Hematopoietic multipotent progenitor cell treated with erythropoietin and hydrocortisone succinate and interleukin-3 and kit ligand, for 17 days (in vitro differentiated cells): ENCODE measurements at regions not wholly inside any gene's neighbourhood (a gene's known extent, or its start where the extent isn't known, plus 50 kb on each side); places are given as distances from the start of the nearest gene placed in this dataset.
"Not testable (repeated sequence)": the region's sequence is repeated elsewhere in the genome, so short reads cannot be mapped to it uniquely, and the experiment has no call there.

Experiments
- DNase-seq: peaks from one replicate; pipeline ENCODE4 v3.0.0-alpha.2; 2015; ENCODE audit warnings: low spot score

DNA sequence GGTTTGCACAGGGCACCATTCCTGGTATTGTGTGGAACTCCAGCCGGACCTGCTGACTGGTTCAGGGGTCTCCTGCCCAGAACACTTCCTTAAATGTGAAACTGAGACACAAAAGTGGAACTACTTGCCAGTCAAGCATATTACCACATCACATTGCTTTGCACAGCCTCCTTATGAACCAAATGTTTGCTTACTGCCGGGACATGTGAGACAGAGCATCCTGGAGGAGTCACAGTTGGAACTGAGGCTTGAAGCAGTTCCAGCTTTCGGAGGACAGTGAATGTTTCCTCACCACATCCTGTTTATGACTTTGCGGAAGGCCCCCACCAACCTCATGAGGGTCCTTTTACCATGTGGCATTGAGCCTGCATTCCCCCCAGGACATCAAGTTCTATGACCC is 105.8 kb upstream of the ARHGAP42 start:
- no peak for DNase-seq

DNA sequence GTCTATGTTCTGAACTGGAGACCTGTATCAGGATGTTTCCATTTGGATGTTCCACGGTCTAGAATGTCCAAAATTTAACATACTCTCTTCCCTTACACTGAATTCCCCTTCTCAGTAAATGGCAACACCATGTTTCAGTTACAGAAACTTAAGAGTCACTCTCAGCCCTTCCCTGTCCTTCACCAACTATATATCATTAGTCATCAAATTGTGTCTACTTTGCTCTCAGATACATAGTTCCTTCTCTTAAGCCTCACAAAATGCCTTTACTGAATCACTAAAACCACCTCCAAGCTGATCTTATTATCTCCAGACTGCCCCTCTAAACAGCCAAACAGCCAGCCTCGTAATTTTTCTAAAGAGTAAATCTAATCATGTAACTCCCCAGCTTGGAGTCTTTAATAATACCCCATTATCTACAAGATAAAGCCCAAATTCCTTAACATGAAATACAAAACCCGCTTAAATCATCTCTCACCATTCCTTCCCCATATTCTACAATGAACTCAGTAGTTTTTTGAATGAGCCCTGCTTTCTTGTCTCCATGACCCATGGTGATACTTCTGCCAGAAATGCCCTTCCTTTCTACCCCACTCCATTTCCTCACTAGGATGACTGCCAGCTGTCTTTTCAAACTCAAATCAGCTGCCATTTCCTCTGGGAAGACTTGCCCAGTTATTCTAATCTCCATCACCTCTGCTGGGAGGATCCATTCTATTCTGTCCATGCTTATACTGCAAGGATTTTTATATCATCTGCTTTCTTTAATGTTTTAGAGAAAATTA is 102.7 kb upstream of the ARHGAP42 start:
- DNase-seq: no peak

DNA sequence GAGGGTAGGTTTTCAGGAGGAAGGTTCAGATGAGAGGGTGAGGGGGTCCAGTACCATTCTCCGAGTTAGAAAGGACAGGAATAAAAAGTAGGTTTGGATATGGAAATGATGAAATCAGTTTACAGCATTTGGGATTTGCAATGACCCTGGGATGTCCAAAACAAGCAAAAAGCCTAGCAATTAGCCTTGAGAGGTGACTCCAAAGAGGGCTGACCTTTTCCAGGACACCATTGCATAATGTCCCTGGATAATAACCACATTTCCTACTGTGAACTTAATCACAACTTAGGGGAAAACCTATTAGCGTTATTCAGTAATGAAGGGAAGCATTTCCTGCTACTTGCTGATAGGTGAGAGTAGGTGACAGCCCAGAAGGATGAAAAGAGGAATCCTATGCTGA is 101.4 kb upstream of the ARHGAP42 start:
- no peak for DNase-seq

DNA sequence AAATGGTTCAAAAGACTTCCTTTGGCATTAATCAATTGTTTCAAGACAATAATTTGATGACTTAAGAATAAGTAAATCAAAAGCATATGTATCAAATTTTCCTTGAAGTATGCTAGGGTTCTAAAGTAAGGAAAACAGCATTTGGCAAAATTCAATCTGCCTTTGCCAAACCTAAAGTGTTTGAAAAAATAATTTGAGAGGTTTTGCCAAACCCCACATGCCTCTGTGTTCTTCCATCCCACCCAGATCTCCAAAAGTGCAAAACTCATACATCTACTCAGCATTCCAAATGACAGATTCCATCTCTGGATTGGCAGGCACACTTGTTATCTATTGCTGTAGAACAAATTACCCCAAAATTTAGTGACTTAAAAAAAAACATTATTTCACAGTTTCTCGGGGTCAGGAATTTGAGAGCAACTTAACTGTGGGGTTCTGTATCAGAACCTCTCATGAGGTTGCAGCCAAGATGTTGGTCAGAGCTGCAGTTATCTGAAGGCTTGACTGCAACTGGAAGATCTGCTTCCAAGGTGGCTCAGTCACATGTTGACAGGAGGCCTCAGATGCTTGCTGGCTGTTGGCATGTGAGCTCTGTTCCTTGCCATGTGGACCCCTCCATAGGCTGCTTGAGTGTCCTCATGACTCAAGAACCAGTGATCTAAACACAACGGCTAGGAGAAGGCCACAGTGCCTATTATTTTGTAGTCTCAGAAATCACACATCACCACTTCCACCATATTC is 100.6 kb upstream of the ARHGAP42 start:
- DNase-seq: no peak

DNA sequence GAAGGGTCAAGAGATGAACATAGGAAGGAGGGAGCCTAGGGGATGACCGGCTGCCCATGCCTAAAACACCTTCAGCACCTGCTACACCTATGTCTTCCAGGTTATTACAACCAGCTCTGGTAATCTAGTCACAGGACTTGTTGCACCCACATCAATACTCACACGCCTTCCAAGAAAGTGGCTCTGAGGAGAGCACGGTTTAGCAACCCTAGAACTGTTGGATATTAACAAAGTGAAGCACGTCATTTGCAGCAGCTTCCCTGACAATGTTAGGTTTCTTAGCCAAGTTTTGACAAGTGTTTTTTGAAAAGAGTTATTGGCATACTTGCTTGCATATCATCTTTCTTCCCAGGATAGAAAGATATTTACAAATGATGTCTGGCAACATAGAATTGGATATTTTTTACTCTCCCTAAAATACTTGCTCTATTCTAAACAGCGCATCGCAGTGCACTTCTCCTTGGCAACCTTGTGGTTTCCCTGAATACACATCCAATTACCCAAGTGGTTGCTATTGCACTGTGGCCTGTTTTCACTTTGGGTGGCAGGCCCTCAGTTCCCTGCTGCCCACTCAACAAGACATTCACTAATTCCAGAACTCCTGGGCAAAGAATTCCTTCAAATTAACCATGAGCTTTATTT is 94.3 kb upstream of the ARHGAP42 start:
- DNase-seq: no peak

DNA sequence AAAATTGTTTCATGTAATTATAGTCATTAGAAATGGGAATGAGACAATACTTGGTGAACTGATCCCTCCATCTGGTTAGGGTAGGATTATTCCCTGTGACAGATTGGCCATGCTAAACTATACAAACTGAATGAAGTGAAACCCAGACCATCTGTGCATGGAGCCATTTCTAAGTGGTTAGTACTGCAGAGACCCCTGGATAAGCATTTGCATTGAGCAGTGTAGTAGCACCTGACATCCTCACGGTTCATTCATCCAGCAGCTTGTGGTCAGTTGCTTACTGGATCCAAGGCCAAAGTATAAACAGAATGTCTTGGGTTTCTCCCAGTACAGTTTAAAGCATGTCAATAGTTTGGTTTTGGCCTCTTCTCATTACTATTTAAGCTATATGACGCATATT is 93.8 kb upstream of the ARHGAP42 start:
- DNase-seq: no peak

DNA sequence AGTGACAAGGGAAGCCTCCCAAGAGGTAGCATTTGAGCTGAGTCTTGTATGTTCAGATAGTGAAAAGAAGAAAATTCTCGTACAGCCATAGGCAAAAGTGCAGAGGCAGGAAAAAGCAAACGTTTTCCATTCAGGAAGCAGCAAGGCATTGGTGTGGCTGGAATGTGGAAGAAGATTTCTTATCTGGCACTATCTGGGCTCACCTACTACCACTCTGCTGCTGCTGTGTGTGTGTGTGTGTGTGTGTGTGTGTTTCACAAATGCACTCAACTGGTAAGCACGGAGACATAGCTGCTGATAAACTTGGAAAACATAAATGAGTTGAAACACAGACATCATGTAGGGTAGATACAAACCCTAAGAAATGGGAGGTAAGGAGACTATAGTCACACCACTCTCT is 92.8 kb upstream of the ARHGAP42 start:
- DNase-seq: no peak

DNA sequence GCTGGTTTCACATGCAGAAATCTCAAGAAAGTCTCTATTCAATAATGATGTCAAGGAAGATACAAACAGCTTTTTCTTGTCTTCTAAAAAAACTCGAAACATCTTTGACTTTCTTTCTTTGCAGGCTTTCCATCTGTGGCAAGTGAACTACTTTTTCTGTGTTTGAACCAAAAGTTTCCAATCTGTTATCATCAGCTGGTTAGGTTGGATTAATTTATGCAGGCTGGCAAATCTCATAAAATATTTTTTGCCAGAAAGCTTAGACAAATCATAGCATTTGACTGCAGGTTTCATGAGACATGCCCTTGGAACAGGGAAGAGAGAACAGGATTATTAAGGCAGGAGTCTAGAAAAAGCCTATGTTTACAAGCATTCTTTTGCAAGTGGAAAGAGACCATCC is 86.1 kb upstream of the ARHGAP42 start:
- DNase-seq: no peak

DNA sequence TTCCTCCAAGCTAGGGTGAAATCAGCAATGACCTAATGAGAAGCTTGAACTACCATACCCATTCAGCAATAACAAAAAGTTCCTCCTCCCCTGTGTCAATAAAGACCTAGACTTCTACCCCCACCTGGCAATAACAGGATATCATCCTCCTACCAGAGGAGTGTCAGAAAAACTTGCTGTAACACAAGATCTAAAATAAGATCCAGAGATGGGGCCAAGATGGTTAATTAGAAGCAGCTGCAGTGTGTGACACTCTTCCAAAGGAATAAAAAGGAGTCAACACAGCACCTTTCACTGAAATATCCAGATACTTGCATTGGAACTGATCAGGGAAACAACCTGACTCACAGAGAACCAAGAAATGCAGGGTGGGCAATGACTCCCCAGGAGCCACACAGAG is 84.4 kb upstream of the ARHGAP42 start:
- DNase-seq: no peak

DNA sequence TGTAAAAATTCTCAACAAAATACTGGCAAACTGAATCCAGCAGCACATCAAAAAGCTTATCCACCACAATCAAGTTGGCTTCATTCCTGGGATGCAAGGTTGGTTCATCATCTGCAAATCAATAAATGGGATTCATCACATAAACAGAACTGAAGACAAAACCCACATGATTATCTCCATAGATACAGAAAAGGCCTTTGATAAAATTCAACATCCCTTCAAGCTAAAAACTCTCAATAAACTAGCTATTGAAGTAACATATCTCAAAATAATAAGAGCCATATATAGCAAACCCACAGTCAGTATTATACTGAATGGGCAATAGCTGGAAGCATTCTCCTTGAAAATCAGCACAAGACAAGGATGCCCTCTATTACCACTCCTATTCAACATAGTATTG is 79.3 kb upstream of the ARHGAP42 start:
- DNase-seq: not testable (repeated sequence)

DNA sequence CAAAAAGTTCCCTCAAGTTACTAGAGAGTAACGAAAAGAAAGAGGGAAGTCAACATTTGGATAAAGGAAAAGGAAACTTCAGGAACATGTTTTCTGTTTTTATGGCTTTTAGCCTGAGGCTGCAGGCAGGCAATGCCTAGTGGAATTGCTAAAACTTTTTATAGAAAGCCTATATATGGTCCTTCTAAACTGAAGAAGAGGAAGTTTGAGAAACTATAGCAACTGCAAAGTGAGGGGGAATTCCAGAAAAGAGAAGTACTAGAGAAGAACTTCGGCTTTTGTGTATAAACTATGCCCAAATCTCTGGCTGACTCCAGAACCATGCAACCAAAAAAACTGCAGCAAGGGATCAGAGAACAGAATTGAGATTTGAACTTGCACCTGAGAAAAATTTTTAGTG is 74.3 kb upstream of the ARHGAP42 start:
- no peak for DNase-seq

DNA sequence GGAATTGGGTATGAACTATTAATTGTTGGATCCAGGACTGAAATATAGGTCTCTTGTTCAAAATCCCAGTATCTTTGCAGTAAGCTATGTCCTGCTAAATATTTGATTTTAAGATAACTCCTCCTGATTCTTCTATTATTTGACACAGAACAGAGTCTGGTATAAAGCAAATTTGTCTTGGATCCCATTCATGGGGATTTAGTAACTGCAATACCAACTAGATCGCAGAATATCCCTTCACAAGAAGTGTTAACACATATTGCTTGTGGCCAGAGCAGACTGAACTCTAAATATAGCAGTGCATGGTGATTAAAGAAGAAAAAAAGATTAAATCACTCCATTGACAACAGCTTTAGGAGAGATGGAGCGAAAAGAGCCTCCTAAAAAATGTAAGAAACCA is 68.2 kb upstream of the ARHGAP42 start:
- DNase-seq: no peak

DNA sequence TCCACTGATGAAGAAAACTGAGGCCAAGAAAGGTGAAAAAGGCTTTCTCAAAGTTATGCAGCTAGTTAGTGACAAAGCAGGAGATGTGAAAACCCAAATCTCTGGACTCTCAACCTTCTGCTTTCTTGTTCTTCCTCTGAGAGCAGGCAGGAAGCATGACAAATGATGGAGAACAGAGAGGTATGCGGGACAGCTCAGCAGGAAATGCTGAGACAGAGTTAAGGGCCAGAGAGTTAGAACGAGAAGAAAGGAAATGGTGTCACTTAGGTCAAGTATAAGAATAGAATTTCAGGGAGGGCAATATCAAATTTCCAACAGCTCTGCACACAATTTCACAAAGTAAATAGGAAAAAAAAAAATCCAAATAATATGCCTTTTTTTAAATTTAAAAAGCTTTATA is 67.6 kb upstream of the ARHGAP42 start:
- no peak for DNase-seq

DNA sequence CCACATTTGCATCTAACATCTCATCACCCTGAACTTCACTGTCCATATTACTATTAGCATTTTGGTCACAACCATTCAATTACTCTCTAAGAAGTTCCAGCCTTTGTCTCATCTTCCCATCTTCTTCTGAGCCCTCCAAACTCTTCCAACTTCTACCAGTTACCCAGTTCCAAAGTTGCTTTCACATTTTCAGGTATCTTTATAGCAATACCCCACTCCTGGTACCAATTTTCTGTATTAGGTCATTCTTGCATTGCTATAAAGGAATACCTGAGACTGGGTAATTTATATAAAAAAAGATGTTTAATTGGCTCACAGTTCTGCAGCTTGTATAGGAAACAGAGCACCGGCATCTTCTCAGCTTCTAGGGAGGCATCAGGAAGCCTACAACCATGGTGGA is 64.7 kb upstream of the ARHGAP42 start:
- DNase-seq: no peak

DNA sequence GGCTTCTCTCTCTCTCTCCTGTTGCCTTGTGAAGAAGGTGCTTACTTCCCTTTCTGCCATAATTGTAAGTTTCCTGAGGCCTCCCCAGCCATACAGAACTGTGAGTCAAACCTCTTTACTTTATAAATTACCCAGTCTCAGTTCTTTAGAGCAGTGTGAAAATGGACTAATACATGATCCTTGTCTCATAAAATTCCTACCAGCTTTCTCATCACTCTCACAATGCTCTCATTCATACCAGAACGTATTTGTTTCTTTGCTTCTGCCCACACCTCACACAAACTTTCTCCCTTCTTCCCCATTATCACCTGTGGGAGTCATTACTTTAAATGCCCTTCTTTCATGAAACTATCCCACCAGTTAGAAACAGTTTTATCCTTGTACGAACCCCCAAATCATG is 62.7 kb upstream of the ARHGAP42 start:
- DNase-seq: no peak

DNA sequence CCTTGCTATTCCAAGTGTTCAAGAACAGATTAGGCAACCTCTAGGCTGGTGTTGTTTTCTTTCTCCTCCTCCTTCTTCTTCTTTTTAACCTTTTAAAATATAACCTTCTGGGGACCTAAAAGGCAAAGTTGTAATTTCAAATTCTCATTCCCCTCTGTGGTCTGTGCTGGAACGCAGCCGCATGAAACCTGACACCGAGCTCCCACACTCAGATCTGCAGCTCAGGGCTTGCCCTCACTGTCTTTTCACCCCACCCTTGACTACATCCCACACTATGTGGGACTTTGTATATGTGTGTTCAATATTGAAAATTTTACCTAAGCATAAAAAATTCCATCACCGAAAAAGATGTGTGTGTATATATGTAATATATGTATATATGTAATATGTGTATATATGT is 62.0 kb upstream of the ARHGAP42 start:
- no peak for DNase-seq

DNA sequence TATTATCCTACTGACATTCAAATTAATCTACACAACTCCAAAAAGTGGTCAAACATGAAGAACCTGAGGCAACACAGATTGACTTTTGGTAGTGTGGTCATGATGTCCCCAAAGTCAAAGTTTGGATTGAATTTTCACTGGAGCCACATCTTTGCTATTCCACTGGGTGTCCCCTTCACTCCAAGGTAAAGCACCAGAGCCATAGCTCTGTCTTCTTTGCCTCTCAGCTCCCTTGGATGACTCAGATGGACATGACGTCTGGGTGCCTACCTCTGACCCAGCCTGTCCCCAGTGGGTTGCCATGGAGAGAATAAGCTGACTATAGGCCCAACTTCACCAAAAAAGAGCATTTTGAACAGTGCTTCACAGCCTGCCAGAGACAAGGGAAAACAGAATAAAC is 57.4 kb upstream of the ARHGAP42 start:
- DNase-seq: no peak

DNA sequence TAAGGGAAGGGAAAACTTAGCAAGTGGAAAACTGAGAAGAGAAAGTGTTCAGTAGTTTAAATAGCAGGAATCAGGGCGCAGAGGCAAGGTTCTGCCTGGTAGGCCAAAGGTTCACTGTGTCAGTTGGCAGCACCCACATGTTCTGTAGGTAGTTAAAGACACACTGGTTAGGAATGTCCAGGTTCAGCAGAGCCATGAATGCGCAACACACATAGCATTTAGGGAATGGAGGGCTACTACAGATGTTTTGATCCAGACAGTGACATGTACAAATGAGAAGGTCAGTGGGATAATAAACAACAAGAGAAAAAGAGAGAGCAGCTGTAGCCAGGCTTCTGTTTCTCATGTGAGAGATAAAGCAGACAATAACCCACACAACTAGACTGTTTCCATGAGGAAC is 56.2 kb upstream of the ARHGAP42 start:
- no peak for DNase-seq

DNA sequence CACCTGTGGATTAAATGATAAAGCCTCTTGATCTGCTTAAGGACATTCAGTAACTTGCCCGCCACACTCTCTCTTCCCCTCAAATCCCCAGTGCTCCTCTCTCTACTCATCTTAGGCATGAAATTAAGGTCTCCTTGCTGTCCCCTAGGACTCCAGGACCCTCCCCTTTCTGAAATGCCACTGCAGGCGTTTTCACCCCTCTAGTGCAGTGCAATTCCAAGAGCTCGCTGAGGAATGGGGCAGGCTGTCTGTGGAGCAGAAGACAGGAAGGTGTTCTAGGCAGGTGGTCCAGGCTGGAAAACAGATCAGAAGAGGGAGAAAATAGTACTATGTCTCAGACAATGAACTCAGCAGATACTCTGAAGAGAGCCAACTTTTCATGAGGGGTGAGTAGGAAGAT is 55.8 kb upstream of the ARHGAP42 start:
- no peak for DNase-seq

DNA sequence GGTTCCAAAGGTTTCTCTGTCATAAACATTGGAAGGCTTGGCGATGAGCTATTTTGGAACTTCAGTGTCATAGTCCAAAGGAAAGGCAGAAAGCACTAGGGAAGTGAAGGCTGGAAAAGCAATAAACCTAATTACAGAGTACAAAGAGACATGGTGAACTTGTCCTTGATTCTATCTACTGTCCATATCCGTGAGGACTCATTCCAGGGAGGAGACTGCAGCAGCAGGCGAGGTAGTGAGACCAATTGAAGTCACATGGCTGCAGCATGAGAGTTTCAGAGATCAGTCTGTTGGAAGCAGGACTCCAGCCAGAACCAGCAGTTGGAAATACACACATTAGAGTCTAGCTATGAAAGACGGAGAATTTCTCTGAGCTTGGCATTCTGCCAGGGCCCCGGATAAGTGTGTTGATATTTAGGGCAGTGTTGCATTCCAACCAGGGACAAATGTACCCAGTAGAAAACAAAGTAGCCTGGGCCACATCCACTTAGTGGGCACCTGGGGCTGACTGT is 54.1 kb upstream of the ARHGAP42 start:
- no peak for DNase-seq

DNA sequence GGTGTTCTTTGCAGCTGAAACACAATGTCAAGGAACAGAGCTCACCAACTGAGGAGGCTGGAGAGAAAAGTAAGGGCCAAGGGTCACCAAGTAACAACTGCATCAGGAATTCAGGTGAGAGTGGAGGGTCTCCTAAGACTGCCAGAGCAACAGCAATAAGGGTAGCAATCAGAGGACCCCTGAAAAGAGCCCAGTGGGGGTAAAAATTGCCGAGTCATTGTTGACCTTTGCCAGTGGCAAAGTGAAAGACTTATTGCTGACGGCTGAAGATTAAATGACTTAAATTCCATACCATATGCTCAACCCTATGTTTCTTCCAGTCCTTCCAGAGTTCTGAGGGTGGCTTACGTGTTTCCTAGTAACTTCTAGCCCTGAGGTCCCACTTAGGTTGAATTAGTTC is 51.9 kb upstream of the ARHGAP42 start:
- no peak for DNase-seq

DNA sequence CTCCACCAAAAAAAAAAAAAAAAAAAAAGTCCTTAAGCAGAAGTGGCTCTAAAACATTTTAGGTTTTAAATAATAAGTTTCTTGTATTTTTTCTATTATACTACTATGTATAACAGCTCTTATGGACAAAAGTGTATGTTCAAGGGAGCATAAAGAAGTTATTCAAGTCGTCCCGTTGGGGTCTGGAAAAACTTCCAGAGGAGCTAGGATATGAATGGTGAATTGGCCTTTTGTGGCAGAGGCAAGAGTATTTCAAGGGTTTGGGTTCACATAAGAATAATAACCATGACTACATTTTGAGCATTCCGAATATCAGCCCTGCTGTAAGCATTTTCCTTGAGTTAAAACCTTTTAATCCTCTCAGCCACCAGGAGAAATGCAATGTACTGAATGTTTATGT is 50.6 kb upstream of the ARHGAP42 start:
- no peak for DNase-seq
